Heart left ventricle (tissue), 16 donors: ENCODE measurements at regions not wholly inside any gene's neighbourhood (a gene's known extent, or its start where the extent isn't known, plus 50 kb on each side); places are given as distances from the start of the nearest gene placed in this dataset.

Experiments
- ATAC-seq, 4 donors: fragments of 200-7000 bp; cut with Tn5 transposase; one replicate each; pipeline ENCODE4 v1.9.1; 2020 to 2022; ENCODE audit warnings: moderate library complexity in 4 of 4, mild to moderate bottlenecking in 3 of 4, moderate number of reproducible peaks in 1 of 4
- DNase-seq, 5 donors: peaks; one replicate each; pipeline ENCODE4 v3.0.0-alpha.2; 2020
- H3K27ac ChIP-seq, 12 donors: fragments of 200-600 bp; sonication (generic) in 4 of 12; one replicate each; pipeline versions ENCODE4 v1.5.0 to v1.8.0; 2016 to 2022; ENCODE audit warnings: mild to moderate bottlenecking in 2 of 12
- H3K27me3 ChIP-seq, 9 donors: fragments of 200-600 bp; sonication (generic) in 2 of 9; one replicate each; pipeline versions ENCODE4 v1.5.1 to v1.8.0; 2016 to 2022; ENCODE audit warnings: mild to moderate bottlenecking in 3 of 9
- H3K36me3 ChIP-seq, 9 donors: fragments of 200-600 bp; sonication (generic) in 2 of 9; one replicate each; pipeline versions ENCODE4 v1.5.0 to v1.8.0; 2018 to 2022; ENCODE audit warnings: mild to moderate bottlenecking in 2 of 9
- H3K4me1 ChIP-seq, 12 donors: fragments of 200-600 bp; sonication (generic) in 4 of 12; one replicate each; pipeline versions ENCODE4 v1.5.0 to v1.8.0; 2016 to 2022; ENCODE audit warnings: mild to moderate bottlenecking in 3 of 12
- H3K4me3 ChIP-seq, 12 donors: fragments of 200-600 bp; sonication (generic) in 4 of 12; one replicate each; pipeline versions ENCODE4 v1.5.0 to v1.8.0; 2017 to 2022; ENCODE audit warnings: mild to moderate bottlenecking in 9 of 12, moderate library complexity in 4 of 12
- H3K9me3 ChIP-seq, 12 donors: fragments of 200-600 bp; sonication (generic) in 4 of 12; one replicate each; pipeline versions ENCODE4 v1.5.0 to v1.8.0; 2016 to 2022; ENCODE audit warnings: mild to moderate bottlenecking in 1 of 12
- CTCF ChIP-seq, 12 donors: fragments of 200-600 bp; sonication (generic) in 4 of 12; IDR thresholded peaks; one replicate each; pipeline versions ENCODE4 v1.5.0 to v1.8.0; 2018 to 2022; ENCODE audit warnings: antibody characterized with exemption in 12 of 12, mild to moderate bottlenecking in 5 of 12
- POLR2A ChIP-seq, 2 donors: fragments of 450-650 bp; IDR thresholded peaks; one replicate each; pipeline ENCODE4 v1.6.1; 2017; ENCODE audit warnings: antibody characterized with exemption in 2 of 2, mild to moderate bottlenecking in 2 of 2, moderate library complexity in 2 of 2
- WGBS, 4 donors: extraction: QIAGEN DNeasy Blood & Tissue Kit in 2 of 4; methylation state at CpG; one replicate each; pipeline versions ENCODE4 v1.1.5 to v1.1.7; 2013 to 2018; 5-methylcytosine and 5-hydroxymethylcytosine counted together
- intact Hi-C, 10 donors: fragments of 100-400 bp; cut with DNase I; formaldehyde crosslinking; loops; one replicate each; pipeline versions ENCODE4 v1.11.1 to v1.14.2; 2022
- donor health status: ischemic (EF 13 %, LVEDD 7.1; RV severe dilation, severe dysfunction).
- donor health status: healthy with polysubstance abuse.
- donor health status: DM: no; HTN: yes; CAD: no.
- donor health status: DM: no; HTN: no; CAD: no.
- donor health status: ischemic (EF 25% LVEDD 6.9; RV normal size, moderate dysfunction).
- donor health status: ischemic (EF 25% LVEDD 5.7; RV mildly dilated, moderate dysfunction).
- donor health status: healthy.
- donor health status: DM: yes; HTN: yes; CAD: no.
- donor health status: ischemic (EF 35%, LVEDD 5.7; RV mildly dilated, moderate dysfunction).
- donor health status: nonischemic (EF 11% LVEDD 7.7; RV severe dilation, severe dysfunction).
- donor health status: DM: yes; HTN: yes; CAD: no.
- donor health status: PGD.
- donor health status: ischemic (EF 29% LVEDD 5.4; RV normal size, mild dysfunction).
- donor health status: nonischemic (EF 23%, LVEDD 6.1; RV moderate dilation, normal function).

GRCh38 chr6:25083784-25084507 is 148.2 kb upstream of the RIPOR2 start:
- Histone ChIP-seq H3K4me3 (no peak overlapping the region), H3K9me3 (no peaks in the 10 kb centered on the region), H3K27me3 (no peaks in the 10 kb centered on the region), H3K36me3 (peaks cover 0 to 70% (median 21%) of the 10 kb centered on the region in 9 donors), H3K4me1 (peaks cover 0 to 43% (median 14%) of the 10 kb centered on the region in 12 donors), H3K27ac (peak overlapping the region in 9 of 12 donors; percentile 14 to 75 (median 52))
- no peak for DNase-seq
- 70 to 76% (median 75%) methylated on average over 15 of the region's 15 CpGs for WGBS, 4 donors
- no peak for ATAC-seq
- intact Hi-C loops: loop anchor here in 2 of 10 donors (10.0 kb wide), 2 partner anchors 51 to 91 kb away; no protein-coding TSS in a partner anchor
- TF ChIP-seq CTCF (IDR thresholded peaks at IDR 0.05) (no peak), POLR2A (IDR thresholded peaks at IDR 0.05) (no peak)

- WGBS, 4 donors: 50 to 62% (median 54%) methylated on average over 1 of the region's 1 CpG
- H3K4me1 ChIP-seq: peaks cover 0 to 48% (median 14%) of the 10 kb centered on the region in 12 donors
- no peak for DNase-seq
- H3K27me3 ChIP-seq: no peaks in the 10 kb centered on the region
- peak overlapping the region in 10 of 12 donors; percentile 2 to 75 (median 50) for H3K27ac ChIP-seq
- intact Hi-C loops: loop anchor here in 2 of 10 donors (10.0 kb wide), 2 partner anchors 50 to 90 kb away; no protein-coding TSS in a partner anchor
- H3K36me3 ChIP-seq: peaks cover 0 to 75% (median 21%) of the 10 kb centered on the region in 9 donors
- H3K9me3 ChIP-seq: no peaks in the 10 kb centered on the region
- TF ChIP-seq CTCF (IDR thresholded peaks at IDR 0.05): no peak
- TF ChIP-seq POLR2A (IDR thresholded peaks at IDR 0.05): no peak
- no peak overlapping the region for H3K4me3 ChIP-seq
- ATAC-seq: no peak
Measured at GRCh38 chr6:25084508-25084833, 148.7 kb upstream of the RIPOR2 start.

GRCh38 chr6:25085756-25086155 is 150.0 kb upstream of the RIPOR2 start:
- H3K27ac ChIP-seq: peak overlapping the region; percentile 10 to 79 (median 64)
- peaks cover 0 to 57% (median 16%) of the 10 kb centered on the region in 12 donors for H3K4me1 ChIP-seq
- peaks cover 0 to 80% (median 28%) of the 10 kb centered on the region in 9 donors for H3K36me3 ChIP-seq
- H3K4me3 ChIP-seq: no peak overlapping the region
- peak in 2 of 5 donors; percentile 27 to 32 for DNase-seq
- ATAC-seq: peak; percentile 44 to 90 (median 84)
- no peaks in the 10 kb centered on the region for H3K27me3 ChIP-seq
- WGBS, 4 donors: 0 to 42% (median 13%) methylated on average over 1 of the region's 1 CpG
- intact Hi-C loops: loop anchor here in 5 of 10 donors (5.0 to 10.0 kb wide), 5 partner anchors 37 to 97 kb away; no protein-coding TSS in a partner anchor
- no peak for TF ChIP-seq POLR2A (IDR thresholded peaks at IDR 0.05)
- TF ChIP-seq CTCF (IDR thresholded peaks at IDR 0.05): no peak
- no peaks in the 10 kb centered on the region for H3K9me3 ChIP-seq

- 77 to 89% (median 79%) methylated on average over 9 of the region's 9 CpGs for WGBS, 4 donors
- no peaks in the 10 kb centered on the region for H3K9me3 ChIP-seq
- intact Hi-C loops: loop anchor here in 5 of 10 donors (5.0 to 10.0 kb wide), 5 partner anchors 36 to 96 kb away; no protein-coding TSS in a partner anchor
- no peaks in the 10 kb centered on the region for H3K27me3 ChIP-seq
- TF ChIP-seq CTCF (IDR thresholded peaks at IDR 0.05) (no peak), POLR2A (IDR thresholded peaks at IDR 0.05) (no peak)
- peaks cover 0 to 57% (median 16%) of the 10 kb centered on the region in 12 donors for H3K4me1 ChIP-seq
- H3K36me3 ChIP-seq: peaks cover 0 to 80% (median 36%) of the 10 kb centered on the region in 9 donors
- H3K4me3 ChIP-seq: no peak overlapping the region
- ATAC-seq (no peak), DNase-seq (no peak)
- peak overlapping the region in 11 of 12 donors; percentile 35 to 79 (median 66) for H3K27ac ChIP-seq
Measured at GRCh38 chr6:25086500-25087091, 150.8 kb upstream of the RIPOR2 start.
